Stromal cell of bone marrow (primary cell): ENCODE measurements at regions not wholly inside any gene's neighbourhood (a gene's known extent, or its start where the extent isn't known, plus 50 kb on each side); places are given as distances from the start of the nearest gene placed in this dataset.
A peak's percentile ranks its signal among the peaks of the same experiment; 100 is the strongest.

Experiments
- DNase-seq: peaks from one replicate; pipeline ENCODE4 v3.0.0-alpha.2; 2012; ENCODE audit warnings: low read depth

DNA sequence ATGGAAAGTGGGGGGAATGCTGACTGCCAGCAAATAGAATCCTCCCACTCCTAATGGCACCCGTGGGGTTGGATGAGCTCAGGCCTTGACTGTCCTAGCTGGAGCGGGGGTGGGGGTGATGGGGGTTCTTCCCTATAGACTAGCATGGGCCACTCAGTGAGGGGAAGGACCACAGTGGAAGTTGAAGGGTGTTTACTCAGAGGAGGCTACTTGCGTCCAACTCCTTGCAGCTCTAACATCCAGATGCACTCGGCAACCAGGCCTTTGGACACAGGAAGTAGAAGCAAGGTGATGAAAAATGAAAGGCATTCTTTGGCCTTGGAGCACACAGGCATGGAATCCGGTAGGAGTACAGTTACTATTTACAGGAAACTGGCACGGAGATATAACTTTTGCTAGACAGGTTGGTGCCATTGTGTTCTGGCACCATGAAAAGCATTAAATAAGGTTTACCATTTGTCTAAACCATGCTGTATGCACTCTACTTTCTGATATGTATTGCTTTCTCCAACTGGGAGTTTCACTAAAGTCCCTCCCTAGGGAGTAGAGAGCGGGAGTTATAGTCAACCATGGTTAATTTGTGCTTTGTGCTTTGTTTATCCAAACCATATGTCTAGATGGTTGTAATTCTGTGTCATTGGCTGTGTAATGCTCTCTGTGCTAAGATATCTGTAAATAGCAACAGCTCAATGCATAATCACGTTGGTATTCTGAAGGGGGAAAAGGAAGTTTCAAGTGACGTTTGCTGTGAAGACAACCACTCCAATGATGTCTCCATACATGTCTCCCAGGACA is 125.3 kb downstream of the TSHZ3 start:
- DNase-seq: peak; percentile 78

DNA sequence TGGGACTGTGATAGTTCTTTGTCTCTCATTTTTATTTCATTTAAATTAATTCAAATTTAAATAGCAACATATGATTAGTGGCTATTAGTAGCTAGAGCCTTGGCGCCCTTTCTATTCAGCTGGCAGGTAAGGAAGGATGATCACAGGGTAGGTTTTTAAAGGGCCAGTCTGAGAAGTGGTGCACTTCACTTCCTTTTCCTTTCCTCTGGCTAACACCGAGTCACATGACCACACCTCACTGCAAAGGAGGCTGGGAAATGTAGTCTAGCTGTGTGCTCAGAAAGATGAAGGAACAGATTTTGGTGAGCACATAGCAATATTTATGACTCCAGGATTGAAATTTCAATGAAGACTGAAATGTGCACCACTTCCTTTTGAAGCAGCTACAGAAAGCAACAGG is 128.7 kb downstream of the TSHZ3 start:
- no peak for DNase-seq

DNA sequence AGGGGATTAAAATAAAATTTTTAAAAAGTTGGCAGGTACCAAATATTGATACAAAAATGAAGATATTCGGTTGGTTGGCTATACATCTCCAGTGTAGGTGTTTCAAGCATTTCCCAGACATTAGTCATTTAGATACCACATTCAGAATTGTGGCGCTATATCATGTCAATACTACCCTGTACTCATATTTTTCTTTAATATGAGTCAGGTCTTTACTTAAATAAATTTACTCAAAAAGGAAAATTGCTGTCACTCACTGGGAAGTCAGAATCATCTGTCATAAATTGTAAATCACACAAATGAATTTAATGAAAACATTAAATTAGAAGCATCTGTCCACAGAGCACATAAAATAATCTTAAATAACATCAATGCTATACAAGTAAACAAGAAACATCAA is 134.2 kb downstream of the TSHZ3 start:
- DNase-seq: no peak

DNA sequence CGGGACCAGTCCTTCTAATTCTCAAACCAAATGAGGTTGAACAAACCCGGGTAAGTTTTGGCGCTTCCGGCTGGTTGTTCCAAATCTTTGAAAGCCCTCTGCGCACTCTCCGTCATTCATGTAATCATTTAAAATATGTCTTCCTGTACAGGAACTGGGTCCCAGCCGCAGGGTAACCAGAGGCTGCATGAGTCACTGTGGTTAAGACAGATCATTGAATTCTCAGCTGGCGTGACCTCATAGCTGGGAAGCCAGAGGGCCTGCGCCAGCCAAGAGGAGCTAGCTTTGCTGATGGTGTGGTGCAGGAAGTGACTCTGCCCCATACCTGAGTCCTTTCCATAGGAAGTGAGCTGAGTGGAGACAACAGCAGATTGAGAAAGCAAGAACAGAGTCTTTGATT is 135.2 kb downstream of the TSHZ3 start:
- peak; percentile 98 for DNase-seq

DNA sequence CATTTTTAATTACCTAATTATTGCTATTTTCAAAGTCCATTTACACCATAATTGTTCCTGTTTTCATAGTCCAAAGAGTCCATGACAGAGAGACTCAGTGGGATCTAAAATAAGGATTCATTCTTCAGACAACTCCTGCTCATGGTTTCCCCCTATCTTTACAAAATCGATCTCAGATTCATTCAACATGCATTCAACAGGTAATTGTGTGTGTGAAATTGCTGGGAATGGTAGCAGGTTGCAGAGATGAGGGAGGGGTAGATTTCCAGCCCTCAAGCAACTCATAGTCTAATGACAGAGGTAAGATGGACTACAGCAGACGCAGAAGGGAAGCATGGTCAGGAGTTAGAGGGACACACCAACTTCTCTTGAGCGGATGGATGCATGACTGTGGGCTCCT is 138.1 kb downstream of the TSHZ3 start:
- DNase-seq: no peak

DNA sequence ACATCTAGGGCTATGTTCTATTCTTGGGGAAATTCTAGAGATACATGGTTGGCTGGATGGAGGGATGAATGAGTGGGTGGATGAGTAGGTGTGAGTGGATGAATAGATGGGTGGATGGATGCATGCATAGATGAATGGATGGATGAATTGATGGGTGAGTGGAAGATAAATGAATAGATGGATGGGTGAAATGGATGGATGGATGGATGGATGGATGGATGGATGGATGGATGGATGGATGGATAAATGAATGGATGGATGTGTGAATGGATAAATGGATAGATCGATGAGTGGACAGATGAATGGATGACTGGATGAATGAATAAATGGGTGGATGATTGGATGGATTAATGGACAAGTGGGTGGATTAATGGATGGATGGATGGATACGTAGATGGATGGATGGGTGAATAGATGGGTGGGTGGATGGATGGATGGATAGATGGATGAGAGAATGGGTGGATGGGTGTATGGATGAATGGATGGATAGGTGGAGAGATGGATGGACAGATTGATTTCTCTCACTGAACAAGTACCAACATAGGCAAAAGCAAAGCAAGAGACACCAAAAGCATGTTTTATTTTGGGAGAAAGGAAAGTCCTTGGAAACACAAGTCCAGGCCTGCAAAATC is 143.2 kb downstream of the TSHZ3 start:
- no peak for DNase-seq

DNA sequence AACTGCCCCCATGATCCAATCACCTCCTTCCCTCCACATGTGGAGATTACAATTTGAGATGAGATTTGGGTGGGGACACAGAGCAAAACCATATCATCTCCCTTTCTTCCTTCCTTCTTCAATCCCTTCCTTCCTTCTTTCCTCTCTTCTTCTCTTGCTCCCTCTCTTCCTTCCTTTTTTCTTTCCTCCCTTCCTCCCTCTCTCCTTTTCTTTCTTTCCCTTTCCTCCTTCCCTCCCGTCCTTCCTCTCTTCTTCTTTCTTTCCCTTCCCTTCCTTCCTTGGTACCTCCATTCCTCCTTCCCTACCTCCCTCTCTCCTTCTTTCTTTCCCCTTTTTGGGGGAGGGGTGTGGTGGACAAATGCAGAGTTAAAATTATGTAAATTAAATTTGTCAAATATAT is 145.1 kb downstream of the TSHZ3 start:
- DNase-seq: no peak

DNA sequence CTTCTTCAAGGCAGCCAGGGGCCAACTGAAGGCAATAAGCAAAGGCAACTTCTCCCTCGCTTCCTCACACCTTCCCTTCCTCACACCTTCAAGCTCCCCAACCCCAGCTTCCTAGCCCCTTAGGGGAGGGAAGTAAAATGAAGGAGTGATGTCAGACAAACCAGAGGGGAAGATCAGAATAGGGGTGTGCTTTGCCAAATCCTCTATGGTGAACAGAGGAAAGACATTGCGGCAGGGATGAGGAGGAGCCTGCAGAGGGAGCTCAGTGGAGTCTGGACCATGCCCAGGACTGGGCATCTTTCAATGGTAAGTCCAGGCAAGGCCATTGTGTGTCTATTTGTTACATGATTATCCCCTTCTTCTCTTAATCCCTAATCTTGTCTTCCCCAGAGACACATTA is 164.0 kb downstream of the TSHZ3 start:
- DNase-seq: no peak

DNA sequence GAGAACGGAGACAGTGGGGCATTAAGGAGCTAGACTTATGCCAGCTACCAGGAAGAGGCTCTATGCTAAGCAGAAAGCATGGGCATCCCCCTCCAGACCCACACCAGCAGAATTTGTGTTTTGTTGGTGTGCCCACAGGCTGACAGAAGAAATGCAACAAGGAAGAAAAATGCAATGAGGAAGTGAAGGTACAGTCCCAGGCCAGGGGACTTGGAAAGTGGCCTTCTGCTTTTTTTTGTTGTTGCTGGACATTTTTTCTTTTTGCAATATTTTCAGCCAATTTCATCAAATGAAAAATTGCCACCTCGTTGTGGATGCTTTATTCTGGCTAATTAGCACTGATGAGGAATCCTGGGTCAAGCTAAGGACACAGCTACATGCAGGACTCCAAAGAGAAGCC is 167.7 kb downstream of the TSHZ3 start:
- no peak for DNase-seq

DNA sequence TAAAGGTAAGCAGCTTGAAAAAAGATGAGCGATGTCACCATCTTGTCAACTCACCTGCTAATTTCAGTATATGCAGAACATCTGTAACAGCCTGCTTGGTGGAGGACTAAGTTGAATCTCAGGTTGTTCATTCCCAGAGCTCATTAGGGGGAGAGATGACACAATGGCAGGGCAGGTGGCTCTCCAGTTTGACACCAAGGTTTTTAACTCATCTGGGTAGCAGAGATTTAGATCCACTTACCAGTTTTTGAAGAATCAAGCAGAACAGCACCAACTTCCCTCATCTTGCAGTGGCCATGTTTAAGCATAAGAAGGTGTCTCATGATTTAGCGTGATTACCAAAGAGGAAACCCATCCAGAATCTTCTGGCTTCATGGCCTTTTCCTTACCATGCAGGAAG is 168.3 kb downstream of the TSHZ3 start:
- DNase-seq: no peak

DNA sequence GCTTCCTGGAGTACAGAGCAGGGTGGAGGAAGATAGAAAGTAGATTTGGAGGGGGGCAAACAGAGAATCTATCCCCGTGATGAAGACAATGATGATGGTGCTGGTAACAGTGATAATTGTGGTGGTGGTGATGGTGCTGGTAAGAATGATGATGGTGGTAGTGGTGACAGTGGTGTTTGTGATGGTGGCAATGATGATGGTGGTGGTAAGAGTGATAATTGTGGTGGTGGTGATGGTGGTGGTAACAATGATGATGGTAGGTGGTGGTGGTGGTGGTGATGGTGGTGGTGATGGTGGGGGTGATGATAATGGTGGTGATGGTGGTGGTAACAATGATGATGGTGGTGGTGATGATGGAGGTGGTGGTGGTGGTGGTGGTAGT is 169.8 kb downstream of the TSHZ3 start:
- no peak for DNase-seq

DNA sequence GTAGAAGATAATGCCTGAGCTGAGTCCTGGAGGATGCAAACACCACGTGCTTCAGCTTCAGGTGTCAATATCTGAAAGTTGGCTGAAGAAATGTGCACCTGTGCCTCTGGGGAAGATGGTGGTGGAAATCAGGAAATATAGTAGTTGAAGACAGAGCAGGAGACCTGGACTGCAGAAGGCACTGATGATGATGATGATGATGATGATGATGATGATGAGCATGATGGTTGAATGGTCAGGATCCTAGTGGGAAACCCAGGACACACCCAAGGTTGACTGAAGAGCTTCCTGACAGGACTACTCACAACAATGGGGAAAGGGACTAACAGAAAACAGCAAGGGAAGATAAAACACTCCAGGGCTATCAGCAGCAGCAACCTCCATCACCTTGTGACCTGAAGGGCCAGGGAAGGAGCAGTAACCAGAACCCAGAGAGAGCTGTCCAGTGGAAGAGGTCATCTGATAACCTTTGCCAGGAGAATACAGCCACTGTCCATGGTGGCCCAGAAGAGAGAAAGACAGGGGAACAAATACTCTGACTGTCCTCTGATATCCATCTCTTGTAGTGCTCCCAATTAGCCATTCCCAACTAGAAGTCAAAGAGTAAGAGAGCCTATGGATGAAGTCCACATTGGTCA is 170.3 kb downstream of the TSHZ3 start:
- no peak for DNase-seq

DNA sequence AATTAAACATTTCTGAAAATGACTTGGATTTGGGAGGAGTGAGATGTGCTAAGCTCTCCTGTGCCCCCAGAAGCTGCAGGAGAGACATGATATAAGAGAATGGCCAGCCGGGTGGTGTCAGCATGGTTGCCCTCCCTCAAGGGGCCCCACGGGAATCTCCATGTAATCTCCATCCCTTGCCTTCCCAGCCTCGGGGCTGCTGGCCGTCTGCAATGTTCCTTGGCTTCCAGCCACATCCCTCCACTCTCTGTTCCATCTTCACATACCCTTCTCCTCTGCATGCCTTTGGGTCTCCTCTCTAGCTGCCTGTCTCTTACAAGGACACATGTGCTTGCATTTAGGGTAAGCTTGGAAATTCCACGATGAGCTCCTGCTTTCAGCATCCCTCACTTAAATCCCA is 172.0 kb downstream of the TSHZ3 start:
- DNase-seq: no peak

DNA sequence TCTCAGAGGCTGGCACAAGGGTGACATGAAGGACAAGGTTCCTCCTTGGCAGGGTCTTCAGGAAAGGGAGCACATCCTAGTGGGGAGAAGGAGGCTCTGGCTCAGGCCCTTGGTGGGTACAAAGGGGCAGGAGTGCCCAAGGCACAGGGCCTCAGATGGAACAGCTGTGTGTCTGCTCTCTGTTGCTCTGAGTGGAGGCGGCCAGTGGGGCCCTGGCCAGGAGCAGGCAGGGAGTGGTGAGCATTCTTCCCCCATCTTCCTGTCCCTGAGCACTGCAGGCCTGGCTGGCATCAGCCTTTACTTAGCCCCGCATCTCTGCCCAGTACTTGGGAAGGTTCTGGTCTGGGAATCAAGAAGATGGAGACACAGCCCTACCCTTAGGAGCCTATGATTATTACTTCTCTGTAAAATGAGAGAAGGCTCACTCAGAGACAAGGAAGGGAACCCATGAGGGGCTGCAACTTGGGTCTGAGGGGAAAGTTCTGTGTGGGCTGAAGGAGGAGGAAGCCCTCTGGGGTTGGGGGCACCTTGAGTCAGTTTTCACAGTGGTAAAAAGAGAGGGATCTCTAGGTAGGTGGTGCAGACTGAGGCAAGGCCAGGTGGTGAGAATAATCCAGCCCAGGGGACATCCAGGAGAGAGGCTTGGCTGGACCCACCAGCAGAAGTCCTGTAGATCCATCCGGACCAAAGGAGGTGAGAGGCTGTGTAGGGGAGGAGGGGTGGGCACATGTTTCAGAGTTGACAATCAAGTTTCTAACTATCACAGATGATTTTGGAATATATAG is 173.5 kb downstream of the TSHZ3 start:
- DNase-seq: no peak

DNA sequence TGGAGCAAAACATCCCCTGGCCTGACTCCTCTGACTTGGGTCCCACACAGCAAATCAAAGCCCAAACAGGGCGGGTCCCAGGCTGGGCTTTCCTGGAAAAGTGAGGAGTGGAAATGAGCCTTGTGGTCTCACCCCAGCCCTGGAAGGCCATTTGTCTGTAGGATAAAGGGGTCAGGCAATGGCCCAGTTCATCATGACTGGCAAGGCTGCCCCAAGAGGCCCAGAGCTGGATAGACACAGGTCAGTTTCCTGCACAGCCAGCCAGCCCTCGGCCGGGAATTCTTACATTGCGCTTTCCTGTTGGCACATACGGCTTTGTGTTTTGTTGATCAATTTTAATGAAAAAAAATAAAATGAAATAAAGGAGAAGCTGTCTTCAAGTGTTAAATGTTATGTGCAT is 174.3 kb downstream of the TSHZ3 start:
- no peak for DNase-seq

DNA sequence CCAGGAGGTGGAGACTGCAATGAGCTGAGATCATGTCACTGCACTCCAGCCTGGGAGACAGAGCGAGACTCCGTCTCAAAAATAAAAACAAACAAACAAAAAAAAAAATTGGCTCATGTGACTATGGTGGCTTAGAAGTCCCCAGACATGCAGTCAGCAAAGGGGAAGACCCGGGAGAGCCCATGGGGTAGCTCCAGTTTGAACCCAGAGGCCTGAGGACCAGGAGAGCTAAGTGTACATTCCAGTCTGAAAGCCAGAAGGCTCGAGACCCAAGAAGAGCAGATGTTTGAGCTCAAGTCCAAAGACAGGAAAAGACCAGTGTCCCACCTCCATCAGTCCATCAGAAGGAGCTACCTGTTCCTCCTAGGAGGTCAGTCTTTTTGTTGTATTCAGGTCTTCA is 175.2 kb downstream of the TSHZ3 start:
- no peak for DNase-seq

DNA sequence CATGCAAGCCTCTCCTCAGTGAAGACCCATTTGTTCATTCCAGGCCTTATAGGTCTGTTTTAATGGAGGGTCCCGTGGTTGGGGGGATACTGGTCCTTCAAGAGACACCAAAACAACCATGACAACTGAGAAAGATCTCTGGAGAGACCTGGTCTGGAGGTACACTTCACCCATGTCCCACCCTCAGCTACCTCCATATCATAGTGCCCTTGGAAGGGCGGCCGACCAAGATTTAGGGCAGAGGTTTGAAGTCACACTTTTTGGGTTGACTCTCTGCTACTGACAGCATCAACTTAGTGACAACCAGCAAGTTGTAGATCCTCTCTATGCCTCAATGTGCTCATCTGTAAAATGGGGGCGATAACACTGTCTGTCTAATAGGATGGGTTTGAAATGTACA is 177.3 kb downstream of the TSHZ3 start:
- DNase-seq: no peak

DNA sequence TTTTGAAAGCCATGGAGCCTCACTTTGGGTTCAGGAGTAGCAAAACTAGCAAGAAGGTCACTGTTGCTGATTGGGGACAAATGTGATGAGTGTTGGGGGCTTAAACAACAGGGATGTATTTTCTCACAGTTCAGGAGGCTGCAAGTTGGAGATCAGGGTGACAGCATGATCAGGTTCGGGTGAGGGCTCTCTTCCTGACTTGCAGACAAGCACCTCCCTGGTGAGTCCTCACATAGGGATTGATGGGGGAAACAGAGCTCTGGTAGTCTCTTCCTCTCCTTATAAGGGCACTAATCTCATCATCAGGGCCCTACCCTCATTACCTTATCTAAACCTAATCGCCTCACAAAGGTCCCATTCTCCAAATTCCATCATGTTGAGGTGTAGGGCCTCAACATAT is 179.2 kb downstream of the TSHZ3 start:
- no peak for DNase-seq

DNA sequence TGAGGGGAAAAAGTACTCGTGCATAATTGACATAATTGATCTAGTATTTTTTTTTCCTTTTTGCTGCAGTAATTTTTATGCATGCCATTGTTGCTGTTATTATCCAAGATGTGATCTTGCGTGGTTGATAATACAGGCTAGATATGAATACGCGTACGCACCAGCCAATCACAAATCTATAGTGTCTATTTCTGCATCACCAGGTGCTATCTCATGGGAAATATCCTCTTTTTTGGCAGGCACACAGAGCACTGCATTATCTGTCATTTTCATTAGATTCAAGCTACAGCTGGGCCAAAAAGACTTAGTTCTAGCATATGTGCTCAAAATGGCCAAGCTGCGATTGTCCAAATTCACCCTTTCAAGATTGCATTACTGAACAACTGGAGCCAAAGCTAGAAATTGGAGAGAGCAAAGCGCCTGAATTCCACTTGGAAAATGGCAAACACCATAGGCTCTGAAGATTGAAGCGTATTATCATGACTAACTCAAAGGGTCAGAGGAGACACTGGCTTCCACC is 181.1 kb downstream of the TSHZ3 start:
- DNase-seq: no peak

DNA sequence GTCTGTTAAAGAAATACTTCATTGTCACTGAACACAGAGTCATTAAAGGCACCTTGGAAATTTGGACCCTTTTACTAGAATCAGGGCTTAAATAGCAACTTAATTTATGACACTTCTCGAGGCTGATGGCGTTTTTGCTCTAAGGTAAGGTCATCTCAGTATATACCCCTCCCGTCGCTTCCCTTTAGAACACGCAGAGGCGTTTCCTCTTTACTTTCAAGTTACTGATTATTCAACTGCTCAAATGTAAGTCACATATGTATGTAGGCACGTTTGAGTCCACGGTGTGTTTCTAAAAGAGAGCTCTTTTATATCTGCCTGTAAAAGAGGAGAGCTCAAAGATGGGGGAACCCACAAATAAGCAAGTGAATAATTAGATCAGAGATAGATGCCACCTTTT is 181.5 kb downstream of the TSHZ3 start:
- no peak for DNase-seq

DNA sequence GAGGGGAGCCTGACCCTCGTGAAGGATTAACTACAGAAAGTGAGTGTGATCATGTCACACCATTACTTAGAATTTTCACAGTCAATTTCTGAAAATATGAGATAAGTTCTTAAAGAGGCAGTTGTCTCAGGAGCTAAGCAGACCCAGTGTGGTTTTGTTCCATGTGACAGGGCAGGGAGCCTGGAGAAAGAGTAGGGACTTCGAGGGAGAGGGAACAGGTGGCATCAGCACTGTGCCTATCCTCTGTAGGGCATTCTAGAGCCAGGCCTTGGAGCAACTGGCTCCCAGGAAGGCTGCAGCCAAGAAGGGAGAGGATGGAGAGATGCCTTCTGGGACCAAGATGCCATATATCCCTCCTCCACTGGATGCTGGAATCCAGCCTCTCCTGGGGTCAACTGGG is 183.0 kb downstream of the TSHZ3 start:
- no peak for DNase-seq

DNA sequence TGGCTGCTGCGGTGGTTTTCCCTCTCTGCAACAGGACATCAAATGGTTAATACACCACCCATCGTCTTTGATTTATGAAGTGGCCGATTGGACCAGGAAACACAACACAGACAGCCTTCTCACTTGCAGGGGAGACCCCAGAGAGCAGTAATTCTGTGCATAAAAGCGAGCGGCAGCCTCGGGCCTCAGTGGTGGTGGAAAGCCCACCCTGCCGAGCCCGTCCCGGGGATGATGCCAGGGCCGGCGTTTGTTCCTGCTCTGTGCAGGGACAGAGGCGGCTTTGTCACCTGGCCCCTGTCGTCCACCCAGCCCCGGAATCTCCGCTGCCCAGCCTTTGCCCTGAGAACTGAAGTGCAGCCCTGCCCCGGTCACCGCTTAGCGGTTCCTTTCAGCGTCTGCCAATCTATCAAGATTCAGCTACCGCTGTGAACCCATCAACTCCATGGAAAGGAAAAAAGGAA is 184.4 kb downstream of the TSHZ3 start:
- DNase-seq: no peak
